ENCODE measurements at regions not wholly inside any gene's neighbourhood (a gene's known extent, or its start where the extent isn't known, plus 50 kb on each side); places are given as distances from the start of the nearest gene placed in this dataset.

GRCh38 chr5:99317136-99317535, 388.3 kb upstream of the CHD1 start:
- Histone ChIP-seq H3K9me3 (ENCODE audit: insufficient read depth in 2 of 2, low read depth in 1 of 2, low read length in 1 of 2) (no peaks in the 10 kb centered on the region), H3K27me3 (replicated peaks in 1 of 4; ENCODE audit: control insufficient read depth in 3 of 4, extremely low read depth in 1 of 4, insufficient read depth in 3 of 4, low read length in 3 of 4) (no peaks in the 10 kb centered on the region), H3K9ac (replicated peaks in 1 of 4; ENCODE audit: extremely low read depth in 1 of 4, low read depth in 3 of 4, low read length in 3 of 4) (no peak overlapping the region), H2BK15ac (ENCODE audit: low read length) (no peak overlapping the region), H4K5ac (ENCODE audit: insufficient read length, low read depth, low read length) (no peak overlapping the region), H3K79me2 (ENCODE audit: control insufficient read depth in 1 of 2, insufficient read depth in 2 of 2, low read length in 2 of 2) (no peaks in the 10 kb centered on the region), H2BK120ac (replicated peaks; ENCODE audit: low read depth, low read length) (no peak overlapping the region), H2BK5ac (ENCODE audit: low read depth, low read length) (no peak overlapping the region), H4K20me1 (replicated peaks in 1 of 2; ENCODE audit: control insufficient read depth in 1 of 2, insufficient read depth in 2 of 2, low read length in 2 of 2) (no peaks in the 10 kb centered on the region), H3K23me2 (ENCODE audit: low read depth, low read length) (no peaks in the 10 kb centered on the region), H3K56ac (replicated peaks; ENCODE audit: insufficient read length, low read depth, low read length) (no peak overlapping the region), H3K4me2 (ENCODE audit: insufficient read depth in 1 of 2, low read depth in 2 of 2, low read length in 2 of 2) (no peak overlapping the region), H3K4ac (replicated peaks; ENCODE audit: insufficient read length, low read depth, low read length) (no peak overlapping the region), H2AK5ac (ENCODE audit: low read depth, low read length) (no peak overlapping the region), H3K4me1 (replicated peaks in 1 of 4; ENCODE audit: control insufficient read depth in 3 of 4, insufficient read depth in 4 of 4, low read length in 3 of 4) (no peaks in the 10 kb centered on the region), H3K36me3 (ENCODE audit: control insufficient read depth in 2 of 4, insufficient read depth in 4 of 4, low read length in 3 of 4) (no peaks in the 10 kb centered on the region), H3K27ac (ENCODE audit: low read depth, low read length) (no peak overlapping the region), H4K8ac (ENCODE audit: extremely low read depth, insufficient read depth, low read length) (no peak overlapping the region), H3K23ac (ENCODE audit: insufficient read length) (no peak overlapping the region), H3K79me1 (ENCODE audit: low read depth, low read length) (no peaks in the 10 kb centered on the region), H2BK20ac (ENCODE audit: low read length) (no peak overlapping the region), H2BK12ac (ENCODE audit: low read depth, low read length) (no peak overlapping the region), H3K4me3 (ENCODE audit: extremely low read depth in 1 of 4, insufficient read depth in 2 of 4, low read depth in 3 of 4, low read length in 4 of 4) (no peak overlapping the region), H2AFZ (ENCODE audit: low read length) (no peak overlapping the region), H3K14ac (ENCODE audit: insufficient read length) (no peak overlapping the region), H3K18ac (ENCODE audit: extremely low read depth, low read length) (no peak overlapping the region), H4K91ac (replicated peaks; ENCODE audit: insufficient read length, low read length) (no peak overlapping the region)
- POLR2A ChIA-PET (ENCODE audit: partially characterized antibody): no interaction called here
- CTCF ChIA-PET (ENCODE audit: partially characterized antibody): interaction anchor here (0.6 to 1.8 kb wide), 2 partner anchors 39 to 213 kb away, joined by 4 to 6 read pairs; no protein-coding TSS in a partner anchor
- FAIRE-seq (no peak), DNase-seq (ENCODE audit: low read depth in 1 of 2, low spot score in 2 of 2) (no peak)
- WGBS, 2 experiments (ENCODE audit: extremely low coverage in 1 of 2, insufficient coverage in 1 of 2, insufficient read length in 1 of 2, insufficient replicate concordance in 2 of 2, low coverage in 1 of 2, low lambda C conversion rate in 2 of 2, missing lambda C conversion rate in 1 of 2): 93% methylated on average over 4 of the region's 4 CpGs; no CpG with 5 or more reads in 1 of the 2 experiments
- TF ChIP-seq CHD7 (IDR thresholded peaks at IDR 0.05; ENCODE audit: insufficient replicate concordance, low read length): no peak

All from H1 (cell line).